Stimulated activated naive CD8-positive, alpha-beta T cell treated with anti-CD3 and anti-CD28 coated beads, Interleukin-15, Interleukin-2, amounts not matched to agents 100 U/mL and 50 U/mL, for 24 hours (primary cell): ENCODE measurements at regions not wholly inside any gene's neighbourhood (a gene's known extent, or its start where the extent isn't known, plus 50 kb on each side); places are given as distances from the start of the nearest gene placed in this dataset.
"Not testable (repeated sequence)": the region's sequence is repeated elsewhere in the genome, so short reads cannot be mapped to it uniquely, and the experiment has no call there.

ENCODE experiments used
- ATAC-seq: fragments of 150-1000 bp; cut with Tn5 transposase; one replicate; pipeline ENCODE4 v1.10.0; 2021
- DNase-seq: peaks from one replicate; pipeline ENCODE4 v3.0.0; 2021

GRCh38 chr7:115352375-115352774 is 430.5 kb downstream of the MDFIC start:
- DNase-seq (no peak), ATAC-seq (no peak)

- no peak for ATAC-seq
- DNase-seq: no peak
Observed at GRCh38 chr7:115350764-115351163, 428.9 kb downstream of the MDFIC start.

- no peak for ATAC-seq
- no peak for DNase-seq
Observed at GRCh38 chr7:115349635-115350034, 427.7 kb downstream of the MDFIC start.

GRCh38 chr7:115346685-115347084 is 424.8 kb downstream of the MDFIC start:
- no peak for DNase-seq
- ATAC-seq: no peak

GRCh38 chr7:115340828-115341227 is 418.9 kb downstream of the MDFIC start:
- DNase-seq (no peak), ATAC-seq (no peak)

GRCh38 chr7:115338016-115338415 is 416.1 kb downstream of the MDFIC start:
- ATAC-seq: no peak
- DNase-seq: no peak

- no peak for DNase-seq
- ATAC-seq: no peak
Observed at GRCh38 chr7:115332691-115333090, 410.8 kb downstream of the MDFIC start.

- DNase-seq: no peak
Observed at GRCh38 chr7:115329006-115329405, 407.1 kb downstream of the MDFIC start.

GRCh38 chr7:115328018-115328417 is 406.1 kb downstream of the MDFIC start:
- ATAC-seq (no peak), DNase-seq (no peak)

More at GRCh38 chr7:115329006-115329405, 407.1 kb downstream of the MDFIC start:
- ATAC-seq: no peak

GRCh38 chr7:115327326-115327725 is 405.4 kb downstream of the MDFIC start:
- no peak for DNase-seq
- ATAC-seq: no peak

- ATAC-seq (no peak), DNase-seq (no peak)
Observed at GRCh38 chr7:115319541-115319940, 397.6 kb downstream of the MDFIC start.

GRCh38 chr7:115310316-115310715 is 388.4 kb downstream of the MDFIC start:
- not testable (repeated sequence) for ATAC-seq

GRCh38 chr7:115306586-115306985 is 384.7 kb downstream of the MDFIC start:
- ATAC-seq (no peak), DNase-seq (no peak)

More at GRCh38 chr7:115310316-115310715, 388.4 kb downstream of the MDFIC start:
- not testable (repeated sequence) for DNase-seq

- ATAC-seq: no peak
Observed at GRCh38 chr7:115300231-115300870, 378.5 kb downstream of the MDFIC start.

GRCh38 chr7:115299397-115300037 is 377.6 kb downstream of the MDFIC start:
- ATAC-seq (no peak), DNase-seq (no peak)

More at GRCh38 chr7:115300231-115300870, 378.5 kb downstream of the MDFIC start:
- DNase-seq: no peak

GRCh38 chr7:115297656-115298055 is 375.8 kb downstream of the MDFIC start:
- ATAC-seq: no peak
- no peak for DNase-seq

- DNase-seq (no peak), ATAC-seq (no peak)
Observed at GRCh38 chr7:115293628-115294240, 371.8 kb downstream of the MDFIC start.

- DNase-seq (no peak), ATAC-seq (no peak)
Observed at GRCh38 chr7:115292381-115292780, 370.5 kb downstream of the MDFIC start.

GRCh38 chr7:115289971-115290370 is 368.1 kb downstream of the MDFIC start:
- DNase-seq: no peak
- ATAC-seq: no peak

- DNase-seq (no peak), ATAC-seq (no peak)
Observed at GRCh38 chr7:115276791-115277190, 354.9 kb downstream of the MDFIC start.

GRCh38 chr7:115273855-115274254 is 352.0 kb downstream of the MDFIC start:
- not testable (repeated sequence) for ATAC-seq, DNase-seq

- ATAC-seq: no peak
- DNase-seq: no peak
Observed at GRCh38 chr7:115273139-115273772, 351.4 kb downstream of the MDFIC start.
